ENCODE measurements at regions not wholly inside any gene's neighbourhood (a gene's known extent, or its start where the extent isn't known, plus 50 kb on each side); places are given as distances from the start of the nearest gene placed in this dataset.

DNA sequence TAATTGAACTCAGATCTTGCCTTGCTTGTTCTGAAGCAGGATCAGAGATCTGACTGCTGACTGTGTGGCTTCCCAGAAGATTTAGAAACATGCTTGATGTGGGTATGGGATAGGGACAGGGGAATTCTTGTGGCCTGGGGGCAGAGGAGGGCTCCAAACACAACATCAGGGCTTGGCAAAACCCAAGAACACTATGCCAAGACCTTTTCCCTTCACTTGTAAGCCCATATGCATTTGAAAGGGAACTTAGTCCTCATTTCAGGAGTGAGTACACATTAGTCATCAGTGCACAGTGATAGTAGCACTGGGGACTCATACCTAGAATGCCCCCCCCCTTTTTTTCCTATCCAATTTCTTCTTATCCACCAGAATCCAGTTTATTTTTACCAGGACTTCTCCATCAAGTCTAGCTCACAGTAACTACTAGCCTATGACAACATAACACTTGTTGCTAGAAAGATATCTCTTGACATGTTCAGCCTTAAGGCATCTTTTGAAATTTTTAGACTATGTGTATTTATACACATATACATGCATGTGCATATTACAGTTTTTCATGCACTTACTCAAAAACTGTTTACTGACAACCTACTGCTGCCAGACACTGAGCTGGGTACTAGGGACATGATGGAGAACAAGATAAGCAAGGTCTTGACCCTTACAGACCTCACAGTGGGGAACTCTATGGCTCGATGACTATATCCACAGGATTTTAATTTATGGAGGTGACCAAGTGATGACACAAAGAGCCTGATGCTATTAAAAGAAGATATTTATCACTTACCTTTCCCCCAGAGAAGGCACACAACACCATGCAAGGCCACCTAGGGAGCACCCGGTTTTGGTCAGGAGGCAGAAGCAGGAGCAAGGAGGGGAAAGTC, 158.3 kb upstream of the MAP3K1 start:
- H3K27ac ChIP-seq (ENCODE audit: low read depth, low read length): no peak overlapping the region
- no peak overlapping the region for H3K9ac ChIP-seq (ENCODE audit: low read length)
- no peaks in the 10 kb centered on the region for H3K36me3 ChIP-seq (ENCODE audit: control insufficient read depth, insufficient read depth, low read length)
- H3K4me3 ChIP-seq (ENCODE audit: low read depth, low read length): no peak overlapping the region
- no peaks in the 10 kb centered on the region for H3K4me1 ChIP-seq (ENCODE audit: control insufficient read depth, insufficient read depth, low read length)
- H3K9me3 ChIP-seq (ENCODE audit: control insufficient read depth, insufficient read depth, low read depth, low read length): no peaks in the 10 kb centered on the region
- no peaks in the 10 kb centered on the region for H3K27me3 ChIP-seq (ENCODE audit: control insufficient read depth, insufficient read depth, low read length)

DNA sequence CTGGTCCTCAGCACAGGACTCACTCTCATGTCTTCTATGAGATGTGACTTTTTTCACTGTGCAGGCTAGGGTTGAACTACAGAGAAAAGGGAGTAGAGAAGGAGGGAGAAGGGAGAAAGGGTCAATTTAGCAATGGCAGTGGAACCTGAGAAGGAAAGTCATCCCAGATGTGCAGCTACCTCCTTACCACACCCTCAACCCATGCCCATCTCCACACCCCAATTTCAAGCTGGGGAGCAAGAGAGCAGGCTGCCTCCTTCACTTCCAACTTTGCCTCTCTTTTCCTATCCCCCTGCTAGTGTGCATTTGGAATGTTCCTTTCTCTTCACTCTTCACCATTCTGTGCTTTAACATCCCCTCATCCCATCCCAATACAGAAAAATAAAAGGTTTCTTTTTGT, 163.5 kb upstream of the MAP3K1 start:
- no peak overlapping the region for H3K27ac ChIP-seq (ENCODE audit: low read depth, low read length)
- H3K4me3 ChIP-seq (ENCODE audit: low read depth, low read length): no peak overlapping the region
- no peaks in the 10 kb centered on the region for H3K36me3 ChIP-seq (ENCODE audit: control insufficient read depth, insufficient read depth, low read length)
- peaks cover 11% of the 10 kb centered on the region; the same call in 1 of the 2 replicates for H3K4me1 ChIP-seq (ENCODE audit: control insufficient read depth, insufficient read depth, low read length)
- H3K9ac ChIP-seq (ENCODE audit: low read length): no peak overlapping the region
- H3K9me3 ChIP-seq (ENCODE audit: control insufficient read depth, insufficient read depth, low read depth, low read length): no peaks in the 10 kb centered on the region
- no peaks in the 10 kb centered on the region for H3K27me3 ChIP-seq (ENCODE audit: control insufficient read depth, insufficient read depth, low read length)

DNA sequence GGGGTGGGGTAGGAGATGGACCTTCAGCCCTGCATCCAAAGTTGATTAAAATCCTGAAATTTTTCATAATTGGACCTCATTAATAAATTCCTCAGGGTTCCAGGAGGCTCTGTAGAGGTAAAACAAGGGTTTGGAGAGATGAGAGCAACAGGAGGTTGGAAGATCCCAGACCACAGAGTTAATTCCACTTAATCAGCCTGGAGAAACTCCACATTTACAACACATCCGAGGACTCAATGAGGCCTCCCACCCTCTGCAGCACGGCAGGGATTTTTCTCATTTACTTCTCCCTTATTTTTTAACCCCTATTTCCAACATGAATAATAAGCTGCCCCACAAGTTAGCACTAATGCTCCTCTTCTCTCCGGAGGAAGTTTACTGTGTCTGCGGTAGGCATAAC, 165.0 kb upstream of the MAP3K1 start:
- H3K27ac ChIP-seq (ENCODE audit: low read depth, low read length): no peak overlapping the region
- H3K9me3 ChIP-seq (ENCODE audit: control insufficient read depth, insufficient read depth, low read depth, low read length): no peaks in the 10 kb centered on the region
- H3K4me3 ChIP-seq (ENCODE audit: low read depth, low read length): no peak overlapping the region
- no peaks in the 10 kb centered on the region for H3K27me3 ChIP-seq (ENCODE audit: control insufficient read depth, insufficient read depth, low read length)
- H3K36me3 ChIP-seq (ENCODE audit: control insufficient read depth, insufficient read depth, low read length): no peaks in the 10 kb centered on the region
- H3K4me1 ChIP-seq (ENCODE audit: control insufficient read depth, insufficient read depth, low read length): peaks cover 11% of the 10 kb centered on the region; the same call in 1 of the 2 replicates
- H3K9ac ChIP-seq (ENCODE audit: low read length): no peak overlapping the region

DNA sequence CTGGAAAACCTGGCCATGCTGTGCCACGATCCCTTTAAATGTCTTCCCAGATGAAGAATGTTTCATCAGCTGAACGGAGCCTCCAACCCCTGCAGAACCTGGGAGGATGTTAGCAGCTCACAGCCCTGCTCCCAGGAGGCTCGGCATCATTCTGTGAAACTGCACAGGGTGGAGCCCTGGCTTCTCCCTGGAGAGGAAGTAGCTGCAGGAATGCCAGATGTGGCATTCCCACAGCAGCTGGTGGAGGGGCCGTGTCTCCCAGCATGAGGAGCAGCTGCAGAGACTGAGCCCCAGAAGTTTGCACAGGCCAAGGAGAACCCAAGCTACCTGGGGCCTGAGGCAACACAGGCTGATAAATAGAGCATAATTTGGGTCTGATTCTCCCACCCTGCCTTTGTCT, 165.8 kb upstream of the MAP3K1 start:
- H3K27me3 ChIP-seq (ENCODE audit: control insufficient read depth, insufficient read depth, low read length): no peaks in the 10 kb centered on the region
- H3K36me3 ChIP-seq (ENCODE audit: control insufficient read depth, insufficient read depth, low read length): no peaks in the 10 kb centered on the region
- H3K4me1 ChIP-seq (ENCODE audit: control insufficient read depth, insufficient read depth, low read length): peaks cover 11% of the 10 kb centered on the region; the same call in 1 of the 2 replicates
- no peak overlapping the region for H3K27ac ChIP-seq (ENCODE audit: low read depth, low read length)
- H3K9me3 ChIP-seq (ENCODE audit: control insufficient read depth, insufficient read depth, low read depth, low read length): no peaks in the 10 kb centered on the region
- no peak overlapping the region for H3K4me3 ChIP-seq (ENCODE audit: low read depth, low read length)
- no peak overlapping the region for H3K9ac ChIP-seq (ENCODE audit: low read length)

DNA sequence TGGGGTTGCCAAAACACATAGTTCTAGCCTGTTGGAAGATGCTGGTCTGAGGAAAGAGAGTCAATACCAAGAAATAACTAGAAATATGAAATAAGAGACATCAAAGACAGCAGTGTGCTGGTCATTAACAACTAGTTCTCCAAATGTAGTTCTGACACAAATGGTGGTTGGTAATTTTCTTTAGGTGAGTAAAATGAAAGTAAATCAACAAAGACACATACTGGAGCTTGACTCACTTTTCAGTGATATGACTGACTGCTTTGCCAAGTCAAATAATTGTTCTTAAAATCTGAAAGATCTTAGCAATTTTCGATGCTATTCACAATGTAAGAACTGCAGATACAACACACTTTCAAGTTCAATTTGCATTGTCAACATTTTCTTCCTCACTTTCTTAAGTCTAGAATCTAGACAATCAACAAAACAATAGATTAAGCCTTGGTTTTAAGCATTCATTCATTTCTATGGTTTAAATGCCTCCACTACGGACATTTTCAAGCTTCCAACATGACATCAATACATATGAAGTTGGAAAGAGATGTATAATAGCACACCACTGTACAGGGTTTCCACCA, 166.8 kb upstream of the MAP3K1 start:
- H3K9ac ChIP-seq (ENCODE audit: low read length): no peak overlapping the region
- no peak overlapping the region for H3K27ac ChIP-seq (ENCODE audit: low read depth, low read length)
- H3K36me3 ChIP-seq (ENCODE audit: control insufficient read depth, insufficient read depth, low read length): no peaks in the 10 kb centered on the region
- H3K4me3 ChIP-seq (ENCODE audit: low read depth, low read length): no peak overlapping the region
- peaks cover 11% of the 10 kb centered on the region; the same call in 1 of the 2 replicates for H3K4me1 ChIP-seq (ENCODE audit: control insufficient read depth, insufficient read depth, low read length)
- H3K27me3 ChIP-seq (ENCODE audit: control insufficient read depth, insufficient read depth, low read length): no peaks in the 10 kb centered on the region
- H3K9me3 ChIP-seq (ENCODE audit: control insufficient read depth, insufficient read depth, low read depth, low read length): no peaks in the 10 kb centered on the region

DNA sequence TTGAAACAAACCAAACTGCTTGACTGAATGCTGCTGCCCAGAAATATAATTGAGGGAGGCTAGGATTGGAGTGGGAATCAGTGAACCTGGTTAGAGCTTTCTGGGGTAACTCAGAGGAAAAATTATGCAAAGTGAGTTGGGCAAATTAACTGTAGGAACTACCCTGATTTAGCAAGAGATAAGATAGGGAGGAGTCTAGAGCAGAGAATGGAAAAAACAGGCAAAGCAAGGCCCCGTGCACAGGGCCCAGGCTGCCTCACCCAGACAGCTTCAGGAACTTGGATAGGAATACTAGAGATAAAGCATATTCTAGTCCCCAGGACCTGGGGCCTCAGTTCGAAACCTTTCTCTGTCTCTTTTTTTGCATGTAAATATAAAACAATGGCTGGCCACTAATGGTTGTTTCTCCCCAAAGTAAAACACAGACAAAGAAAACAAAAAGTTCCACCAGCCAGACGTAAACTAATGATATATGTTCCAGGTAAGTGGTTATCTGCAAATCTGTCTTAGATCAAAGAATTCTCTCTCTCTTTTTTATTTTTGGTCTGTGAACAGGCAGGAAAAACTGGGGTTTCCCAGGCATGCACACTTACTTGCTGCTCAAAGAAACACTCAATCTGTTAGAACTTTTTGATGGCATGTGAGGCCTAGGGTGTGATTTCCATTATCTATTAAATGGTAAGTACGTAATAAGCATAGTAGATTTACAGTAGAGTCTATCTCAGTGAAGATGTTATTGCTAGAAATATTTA, 168.1 kb upstream of the MAP3K1 start:
- Histone ChIP-seq H3K9ac (ENCODE audit: low read length) (no peak overlapping the region), H3K36me3 (ENCODE audit: control insufficient read depth, insufficient read depth, low read length) (no peaks in the 10 kb centered on the region), H3K4me1 (ENCODE audit: control insufficient read depth, insufficient read depth, low read length) (peaks cover 11% of the 10 kb centered on the region; the same call in 1 of the 2 replicates), H3K27me3 (ENCODE audit: control insufficient read depth, insufficient read depth, low read length) (no peaks in the 10 kb centered on the region), H3K27ac (ENCODE audit: low read depth, low read length) (no peak overlapping the region), H3K4me3 (ENCODE audit: low read depth, low read length) (no peak overlapping the region), H3K9me3 (ENCODE audit: control insufficient read depth, insufficient read depth, low read depth, low read length) (no peaks in the 10 kb centered on the region)

DNA sequence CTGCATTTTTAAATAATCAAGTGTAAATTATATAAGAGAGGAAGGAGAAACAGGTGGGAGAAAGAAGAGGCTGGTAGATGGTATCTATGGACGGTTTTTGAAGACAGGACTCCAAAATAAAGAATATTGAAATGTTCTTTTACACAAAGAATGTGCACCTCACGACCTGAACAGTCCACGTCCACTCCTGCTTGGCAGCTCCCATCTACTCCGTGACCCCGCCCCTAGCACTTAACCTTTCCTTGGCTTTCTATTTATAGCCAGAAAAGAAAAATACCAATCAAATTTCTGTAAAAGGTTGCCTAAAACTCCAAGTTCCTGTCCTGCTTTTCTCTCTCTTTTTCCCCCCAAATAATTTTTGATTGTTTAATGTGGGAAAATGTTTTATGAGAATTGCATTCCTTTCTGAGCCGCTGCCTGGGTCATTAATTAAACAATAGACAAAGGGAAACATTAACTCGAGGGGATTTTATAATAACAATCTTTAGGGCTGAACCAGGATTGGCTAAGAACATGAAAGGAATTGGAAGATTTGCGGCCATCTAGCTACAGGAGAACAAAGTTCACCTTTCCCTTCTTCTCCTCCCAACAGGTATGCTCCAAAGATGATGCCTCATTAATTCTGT, 173.6 kb upstream of the MAP3K1 start:
- no peak overlapping the region for H3K27ac ChIP-seq (ENCODE audit: low read depth, low read length)
- H3K9ac ChIP-seq (ENCODE audit: low read length): no peak overlapping the region
- H3K4me3 ChIP-seq (ENCODE audit: low read depth, low read length): no peak overlapping the region
- no peaks in the 10 kb centered on the region for H3K27me3 ChIP-seq (ENCODE audit: control insufficient read depth, insufficient read depth, low read length)
- no peaks in the 10 kb centered on the region for H3K9me3 ChIP-seq (ENCODE audit: control insufficient read depth, insufficient read depth, low read depth, low read length)
- H3K4me1 ChIP-seq (ENCODE audit: control insufficient read depth, insufficient read depth, low read length): peaks cover 23% of the 10 kb centered on the region
- no peaks in the 10 kb centered on the region for H3K36me3 ChIP-seq (ENCODE audit: control insufficient read depth, insufficient read depth, low read length)

DNA sequence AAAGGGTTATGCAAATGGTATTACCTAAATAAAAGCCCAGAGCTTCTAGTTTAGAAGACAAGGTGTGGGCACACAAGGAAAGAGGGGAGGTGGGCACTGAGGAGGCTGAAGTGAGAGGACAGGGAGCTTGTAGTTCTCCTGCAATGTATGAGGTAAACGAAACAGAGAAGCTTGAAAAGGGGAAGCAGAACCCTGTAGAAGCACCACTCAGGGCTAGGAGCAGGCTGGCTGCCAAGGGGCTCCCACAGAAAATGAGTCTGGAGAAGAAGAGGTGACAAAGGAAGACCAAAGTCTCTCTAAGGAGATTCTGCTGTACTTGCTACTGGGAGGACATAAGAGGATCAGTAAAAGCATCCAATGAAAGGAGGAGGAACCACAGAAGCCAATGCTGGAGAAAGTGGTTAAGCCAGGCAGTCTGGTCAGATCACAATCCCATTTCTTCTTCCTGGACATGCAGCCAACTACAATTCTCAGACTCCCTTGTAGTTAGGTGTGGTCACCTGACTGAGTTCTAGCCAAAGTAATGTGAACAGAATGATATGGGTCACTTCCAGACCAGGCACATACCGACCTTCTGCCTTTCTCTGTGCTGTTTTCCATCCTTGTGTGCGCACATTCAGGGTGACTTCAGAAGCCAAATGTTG, 174.5 kb upstream of the MAP3K1 start:
- no peaks in the 10 kb centered on the region for H3K27me3 ChIP-seq (ENCODE audit: control insufficient read depth, insufficient read depth, low read length)
- H3K27ac ChIP-seq (ENCODE audit: low read depth, low read length): no peak overlapping the region
- H3K4me1 ChIP-seq (ENCODE audit: control insufficient read depth, insufficient read depth, low read length): peaks cover 25% of the 10 kb centered on the region
- H3K9ac ChIP-seq (ENCODE audit: low read length): no peak overlapping the region
- no peaks in the 10 kb centered on the region for H3K9me3 ChIP-seq (ENCODE audit: control insufficient read depth, insufficient read depth, low read depth, low read length)
- no peaks in the 10 kb centered on the region for H3K36me3 ChIP-seq (ENCODE audit: control insufficient read depth, insufficient read depth, low read length)
- no peak overlapping the region for H3K4me3 ChIP-seq (ENCODE audit: low read depth, low read length)

DNA sequence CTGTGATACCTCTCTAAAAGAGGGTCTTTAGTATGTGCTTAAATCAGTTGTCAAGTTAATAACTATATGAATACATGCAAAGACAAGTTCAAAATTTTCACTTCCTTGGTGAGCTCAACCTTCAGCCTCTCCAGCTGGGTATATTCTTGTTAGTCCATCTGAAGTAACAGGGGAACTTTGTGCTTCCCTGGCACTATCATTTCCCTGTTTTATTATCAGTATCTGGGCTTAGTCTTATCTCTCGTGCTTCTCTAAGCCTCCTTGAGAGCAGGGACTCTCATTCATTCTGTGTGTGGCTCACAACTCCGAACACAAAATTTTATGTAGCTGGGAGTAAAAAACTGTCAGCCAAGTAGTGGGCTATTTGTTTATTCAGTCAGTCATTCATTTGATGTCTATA, 175.9 kb upstream of the MAP3K1 start:
- Histone ChIP-seq H3K36me3 (ENCODE audit: control insufficient read depth, insufficient read depth, low read length) (no peaks in the 10 kb centered on the region), H3K9me3 (ENCODE audit: control insufficient read depth, insufficient read depth, low read depth, low read length) (no peaks in the 10 kb centered on the region), H3K4me3 (ENCODE audit: low read depth, low read length) (no peak overlapping the region), H3K9ac (ENCODE audit: low read length) (no peak overlapping the region), H3K27me3 (ENCODE audit: control insufficient read depth, insufficient read depth, low read length) (no peaks in the 10 kb centered on the region), H3K4me1 (ENCODE audit: control insufficient read depth, insufficient read depth, low read length) (peaks cover 25% of the 10 kb centered on the region), H3K27ac (ENCODE audit: low read depth, low read length) (no peak overlapping the region)

DNA sequence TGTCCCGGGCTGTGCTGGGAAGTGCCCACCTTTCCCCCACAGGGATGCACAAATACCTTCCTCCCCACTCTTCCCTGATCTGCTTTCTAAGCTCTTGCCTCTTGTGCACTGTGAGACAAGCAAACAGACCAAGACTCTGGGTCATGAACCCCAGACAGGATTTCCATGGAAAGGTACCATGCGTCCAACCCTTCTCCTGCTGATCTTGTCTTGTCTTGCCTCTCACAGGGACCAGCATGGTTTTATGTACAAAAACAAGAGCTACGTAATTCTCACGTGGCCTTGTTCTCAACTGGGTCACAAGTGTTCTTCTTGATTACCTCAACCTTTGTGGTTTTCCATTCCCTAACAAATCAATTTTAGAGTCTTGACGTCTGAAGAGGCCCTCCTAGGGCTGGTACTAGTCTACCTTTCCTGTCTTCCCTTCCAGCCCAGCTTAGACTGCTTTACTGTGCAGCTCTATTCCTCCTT, 176.5 kb upstream of the MAP3K1 start:
- Histone ChIP-seq H3K36me3 (ENCODE audit: control insufficient read depth, insufficient read depth, low read length) (no peaks in the 10 kb centered on the region), H3K4me1 (ENCODE audit: control insufficient read depth, insufficient read depth, low read length) (peaks cover 25% of the 10 kb centered on the region), H3K9me3 (ENCODE audit: control insufficient read depth, insufficient read depth, low read depth, low read length) (no peaks in the 10 kb centered on the region), H3K27ac (ENCODE audit: low read depth, low read length) (no peak overlapping the region), H3K4me3 (ENCODE audit: low read depth, low read length) (no peak overlapping the region), H3K9ac (ENCODE audit: low read length) (no peak overlapping the region), H3K27me3 (ENCODE audit: control insufficient read depth, insufficient read depth, low read length) (no peaks in the 10 kb centered on the region)
